ENCODE measurements at regions not wholly inside any gene's neighbourhood (a gene's known extent, or its start where the extent isn't known, plus 50 kb on each side); places are given as distances from the start of the nearest gene placed in this dataset.
A peak's percentile ranks its signal among the peaks of the same experiment; 100 is the strongest.
"Not testable (repeated sequence)": the region's sequence is repeated elsewhere in the genome, so short reads cannot be mapped to it uniquely, and the experiment has no call there.

DNA sequence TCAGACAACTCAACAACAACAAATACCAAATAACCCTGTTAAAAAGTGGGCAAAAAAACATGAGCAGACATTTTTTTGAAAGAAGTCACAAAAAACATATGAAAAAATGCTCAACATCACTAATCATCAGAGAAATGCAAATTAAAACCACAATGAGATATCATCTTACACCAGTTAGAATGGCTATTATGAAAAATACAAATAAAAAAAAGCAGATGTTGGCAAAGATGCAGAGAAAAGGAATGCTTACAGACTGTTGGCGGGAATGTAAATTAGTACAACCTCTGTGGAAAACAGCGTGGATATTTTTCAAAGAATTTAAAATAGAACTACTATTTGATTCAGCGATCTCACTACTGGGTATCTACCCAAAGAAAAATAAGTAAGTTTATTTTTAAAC lies 114.0 kb downstream of the SLC38A4 start:
- DNase-seq: no peak

DNA sequence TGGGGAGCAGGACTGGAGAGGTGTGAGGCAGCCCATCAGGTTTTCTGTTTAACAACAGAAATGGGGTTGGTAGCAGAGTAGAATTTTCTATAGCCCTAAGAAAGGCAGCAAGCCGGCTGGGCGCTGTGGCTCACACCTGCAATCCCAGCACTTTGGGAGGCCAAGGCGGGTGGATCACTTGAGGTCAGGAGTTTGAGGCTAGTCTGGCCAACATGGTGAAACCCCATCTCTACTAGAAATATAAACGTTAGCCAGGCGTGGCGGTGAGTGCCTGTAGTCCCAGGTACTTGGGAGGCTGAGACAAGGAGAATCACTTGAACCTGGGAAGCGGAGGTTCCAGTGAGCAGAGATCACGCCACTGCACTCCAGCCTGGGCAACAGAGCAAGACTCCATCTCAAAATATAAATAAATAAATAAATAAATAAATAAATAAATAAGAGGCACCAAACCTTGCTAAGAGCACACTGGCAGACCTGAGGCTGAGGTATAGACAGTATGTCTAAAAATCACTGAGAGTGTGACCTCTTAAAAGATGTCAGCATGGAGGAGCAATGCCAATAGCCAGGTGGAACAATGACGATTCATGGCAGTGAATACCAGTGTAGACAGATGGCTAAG lies 115.6 kb downstream of the SLC38A4 start:
- DNase-seq: no peak

DNA sequence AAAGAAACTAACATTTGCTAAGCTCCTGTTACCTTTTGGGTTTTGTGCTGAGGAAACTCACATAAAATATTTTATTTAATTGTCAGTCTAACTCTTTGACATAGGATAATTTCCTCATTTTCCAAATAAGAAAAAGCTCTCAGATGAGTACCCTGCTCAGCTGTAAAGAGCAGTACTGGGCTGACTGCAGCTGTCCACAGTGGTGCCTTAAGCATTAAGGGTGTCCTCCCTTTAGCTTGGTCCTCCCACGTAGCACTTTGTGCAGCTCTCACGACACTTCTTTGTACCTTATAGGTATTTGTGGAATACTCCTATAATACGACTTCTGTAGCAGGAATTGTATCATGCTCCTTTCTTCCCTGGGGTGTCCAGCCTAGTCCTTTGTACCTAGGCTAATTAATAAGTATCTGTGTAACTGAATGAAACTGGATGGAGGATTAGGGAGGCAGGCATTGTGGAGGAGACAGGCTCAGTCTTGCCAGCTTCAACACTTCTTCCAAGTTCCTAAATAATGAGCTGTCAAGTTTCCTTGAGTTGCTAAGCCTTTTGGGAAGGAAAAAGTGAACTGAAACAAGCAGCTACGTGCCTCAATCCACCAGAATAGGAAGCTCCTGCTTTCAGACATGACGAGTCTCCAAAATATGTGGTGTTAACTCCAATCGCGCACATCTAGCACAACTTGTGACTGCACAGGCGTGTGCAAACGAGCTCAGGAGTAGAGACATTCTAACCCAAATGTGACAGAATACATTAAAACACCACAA lies 123.0 kb downstream of the SLC38A4 start:
- peak; percentile 32 for DNase-seq

DNA sequence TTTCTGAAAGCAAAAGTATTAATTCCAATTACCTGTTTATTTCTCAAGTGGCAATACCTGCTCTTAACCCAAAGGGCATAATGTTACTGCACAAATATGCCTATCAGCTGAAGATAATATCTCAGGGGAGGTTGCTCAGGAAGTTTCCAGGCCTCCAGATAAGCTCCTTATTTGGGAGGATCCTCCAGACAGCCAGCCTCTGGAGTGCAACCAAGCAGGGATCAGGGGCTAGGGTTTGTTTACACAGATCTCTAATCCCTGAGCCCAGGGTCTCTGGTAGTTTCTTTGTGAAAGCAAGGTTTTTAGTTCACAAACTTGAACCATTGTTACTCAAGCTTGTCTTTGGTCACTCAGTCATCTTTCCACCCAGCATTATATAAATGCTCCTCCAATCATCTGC lies 124.4 kb downstream of the SLC38A4 start:
- DNase-seq: no peak

DNA sequence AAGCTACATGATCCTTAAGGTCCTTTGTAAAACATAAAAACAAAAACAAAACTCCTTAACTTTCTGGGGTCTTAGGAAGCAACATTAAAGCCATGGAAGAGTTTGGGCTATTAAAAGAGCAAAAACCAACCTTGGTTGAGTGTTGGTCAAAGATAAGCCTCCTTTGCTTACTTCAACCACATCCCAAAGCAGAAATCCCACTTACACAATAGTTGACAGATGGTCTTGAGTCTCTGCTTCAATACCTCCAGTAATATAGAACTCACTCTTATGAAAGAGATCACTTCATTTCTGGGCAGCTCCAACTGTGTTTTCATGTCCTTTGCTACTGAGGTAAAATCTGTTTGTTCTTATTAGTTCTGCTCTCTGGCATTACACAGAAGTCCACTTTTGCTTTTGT lies 125.8 kb downstream of the SLC38A4 start:
- no peak for DNase-seq

DNA sequence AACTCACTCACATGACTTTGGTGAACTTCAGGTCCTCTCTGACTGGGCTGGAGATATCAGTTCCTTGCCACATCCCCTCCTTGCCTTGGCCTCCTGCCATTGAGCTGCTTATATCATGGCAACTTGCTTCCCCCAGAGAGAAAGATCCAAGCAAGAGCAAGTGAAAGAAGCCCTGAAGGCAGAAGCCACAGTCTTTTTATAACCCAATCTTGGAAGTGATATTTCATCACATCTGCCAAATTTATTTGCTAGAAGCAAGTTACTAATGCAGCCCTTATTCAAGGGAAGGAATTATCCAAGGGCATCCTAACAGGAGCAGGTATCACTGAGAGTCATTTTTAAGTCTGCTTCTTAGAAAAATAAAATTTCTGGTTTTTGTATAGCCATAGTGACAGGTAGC lies 127.8 kb downstream of the SLC38A4 start:
- DNase-seq: no peak

DNA sequence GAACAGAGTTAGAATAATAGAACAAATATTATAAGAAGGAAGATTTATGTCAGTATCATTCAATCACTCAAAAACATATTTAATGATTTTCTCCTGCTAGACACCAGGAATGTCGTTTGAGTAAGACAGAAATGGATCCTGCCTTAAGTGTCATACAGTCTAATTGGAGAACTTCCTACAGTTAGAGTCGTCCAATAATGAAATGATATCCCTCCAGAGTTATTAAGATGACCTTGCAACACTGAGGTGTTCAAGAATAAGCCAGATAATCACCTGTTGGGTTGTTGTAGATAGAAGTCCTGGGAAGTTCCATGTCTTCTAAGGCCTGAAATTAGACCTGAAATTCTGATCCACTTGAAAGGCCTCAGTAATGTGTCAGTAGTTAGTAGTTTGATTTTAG lies 132.3 kb downstream of the SLC38A4 start:
- no peak for DNase-seq

DNA sequence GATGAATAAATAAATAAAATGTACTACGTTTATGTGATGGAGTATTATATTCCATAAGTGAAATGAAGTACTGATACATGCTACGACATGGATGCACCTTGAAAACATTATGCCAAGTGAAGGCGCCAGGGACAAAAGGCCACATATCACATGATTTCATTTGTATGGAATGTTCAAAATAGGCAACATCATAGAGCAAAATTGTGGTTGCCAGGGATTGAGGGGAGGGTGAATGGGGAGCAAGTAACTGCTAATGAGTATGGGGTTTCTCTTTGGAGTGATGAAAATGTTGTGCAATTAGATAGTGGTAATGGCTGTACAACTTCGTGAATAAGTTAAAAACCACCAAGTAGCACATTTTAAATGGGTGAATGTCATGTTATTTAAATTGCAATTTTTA lies 132.8 kb downstream of the SLC38A4 start:
- DNase-seq: no peak

DNA sequence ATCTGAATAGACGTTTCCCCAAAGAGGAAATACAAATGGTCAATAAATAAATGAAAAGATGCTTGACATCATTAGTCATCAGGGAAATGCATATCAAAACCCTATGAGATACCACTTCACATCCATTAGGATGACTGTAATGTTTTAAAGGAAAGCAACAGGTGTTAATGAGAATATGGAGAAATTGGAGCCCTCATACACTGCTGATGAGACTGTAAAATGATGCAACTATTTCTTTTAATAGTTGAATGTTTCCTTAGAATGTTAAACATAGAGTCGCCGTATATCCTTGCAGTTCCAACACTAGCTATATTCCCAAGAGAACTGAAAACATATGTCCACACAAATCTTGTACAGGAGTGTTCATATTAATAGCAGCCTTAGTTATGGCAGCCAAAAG lies 133.2 kb downstream of the SLC38A4 start:
- no peak for DNase-seq

DNA sequence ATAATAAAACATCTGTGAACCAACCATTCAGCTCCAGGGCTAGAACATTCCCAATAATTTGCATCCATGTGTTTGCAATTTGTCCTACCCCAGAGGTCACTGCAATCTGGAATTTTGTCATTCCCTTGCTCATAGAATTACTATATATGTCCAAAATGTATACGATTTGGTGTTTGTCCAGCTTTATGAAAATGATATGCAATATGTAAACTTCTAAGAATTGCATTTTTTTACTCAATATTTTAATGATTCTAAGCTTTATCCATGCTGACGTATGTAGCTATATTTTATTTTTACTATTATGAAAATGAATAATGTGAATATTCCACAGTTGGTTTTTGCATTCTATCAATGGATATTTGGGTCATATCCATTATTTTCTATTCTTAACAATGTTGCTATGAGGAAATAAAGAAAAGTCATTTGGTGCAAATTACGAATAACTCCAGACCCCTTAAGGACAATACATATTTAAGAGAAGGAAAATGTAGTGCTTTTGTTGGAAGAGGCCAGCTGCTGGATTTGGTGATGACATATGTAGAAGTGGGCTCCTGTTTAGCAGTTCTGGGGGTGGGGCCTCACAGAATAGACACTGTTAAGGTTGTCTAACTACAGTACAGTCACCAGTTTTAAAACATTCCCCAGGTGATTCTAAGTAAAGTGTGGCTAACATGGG lies 139.4 kb downstream of the SLC38A4 start:
- no peak for DNase-seq

DNA sequence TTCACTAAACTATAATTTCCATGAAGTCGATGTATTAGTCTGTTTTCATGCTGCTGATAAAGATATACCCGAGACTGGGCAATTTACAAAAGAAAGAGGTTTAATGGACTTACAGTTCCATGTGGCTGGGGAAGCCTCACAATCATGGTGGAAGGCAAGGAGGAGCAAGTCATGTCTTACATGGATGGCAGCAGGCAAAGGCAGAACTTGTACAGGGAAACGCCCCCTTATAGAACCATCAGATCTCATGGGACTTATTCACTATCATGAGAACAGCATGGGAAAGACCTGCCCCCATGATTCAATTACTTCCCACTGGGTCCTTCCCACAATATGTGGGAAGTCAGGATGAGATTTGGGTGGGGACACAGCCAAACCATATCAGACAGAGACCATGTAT lies 141.6 kb downstream of the SLC38A4 start:
- not testable (repeated sequence) for DNase-seq

DNA sequence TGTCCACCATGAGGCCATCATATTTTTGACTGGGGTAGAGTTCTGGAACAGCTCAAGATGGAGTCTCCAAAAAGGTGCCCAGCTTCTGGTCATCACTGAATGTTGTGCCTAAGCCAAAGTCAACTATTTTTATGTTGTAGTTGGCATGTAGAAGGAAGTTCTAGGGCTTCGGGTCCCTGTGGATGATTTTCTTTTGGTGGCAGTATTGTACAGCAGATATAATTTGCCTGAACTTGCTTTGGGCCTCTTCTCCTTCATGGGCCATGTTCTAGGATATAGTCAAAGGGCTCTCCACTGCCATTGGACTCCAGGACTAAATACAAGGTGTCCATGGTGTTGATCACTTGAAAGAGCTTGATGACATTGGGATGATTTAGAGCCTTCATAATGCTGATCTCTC lies 143.6 kb downstream of the SLC38A4 start:
- DNase-seq: no peak

DNA sequence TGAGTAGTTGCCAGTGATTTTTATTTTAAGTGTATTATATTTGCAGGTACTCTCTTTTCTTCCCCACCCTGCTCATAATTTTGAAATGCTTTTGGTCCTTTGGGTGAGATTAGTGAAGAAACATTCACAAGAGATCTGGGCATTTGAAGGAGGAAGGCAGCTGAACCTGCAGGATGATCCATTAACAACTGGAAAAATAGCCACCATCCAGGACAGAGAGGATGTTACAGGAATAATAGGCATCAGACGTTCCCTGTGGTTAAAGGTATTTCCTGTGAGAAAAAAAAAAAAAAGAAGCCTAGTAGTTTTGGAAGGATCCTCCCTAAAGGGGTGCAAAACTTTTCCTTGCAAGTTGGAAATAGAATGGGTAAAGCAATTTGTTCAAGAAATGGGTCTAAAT lies 145.3 kb downstream of the SLC38A4 start:
- DNase-seq: no peak

DNA sequence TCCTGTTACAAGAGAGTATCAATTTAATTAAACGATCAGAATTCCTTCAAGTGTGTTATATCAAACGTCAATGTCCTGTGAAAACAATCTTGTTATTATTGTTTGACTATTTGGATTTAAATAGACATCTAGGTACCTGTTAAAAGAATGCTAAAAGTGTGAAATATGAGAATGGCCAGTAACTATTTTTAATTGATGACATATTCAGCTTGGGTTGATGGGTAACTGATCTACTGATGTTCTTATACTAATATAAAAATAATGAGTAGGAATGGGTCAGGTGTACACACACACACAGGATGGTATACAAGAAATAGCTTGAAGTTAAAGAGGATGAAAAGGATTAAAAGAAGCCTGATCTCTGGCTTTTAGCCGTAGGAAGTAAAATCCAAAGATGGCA lies 146.0 kb downstream of the SLC38A4 start:
- no peak for DNase-seq

DNA sequence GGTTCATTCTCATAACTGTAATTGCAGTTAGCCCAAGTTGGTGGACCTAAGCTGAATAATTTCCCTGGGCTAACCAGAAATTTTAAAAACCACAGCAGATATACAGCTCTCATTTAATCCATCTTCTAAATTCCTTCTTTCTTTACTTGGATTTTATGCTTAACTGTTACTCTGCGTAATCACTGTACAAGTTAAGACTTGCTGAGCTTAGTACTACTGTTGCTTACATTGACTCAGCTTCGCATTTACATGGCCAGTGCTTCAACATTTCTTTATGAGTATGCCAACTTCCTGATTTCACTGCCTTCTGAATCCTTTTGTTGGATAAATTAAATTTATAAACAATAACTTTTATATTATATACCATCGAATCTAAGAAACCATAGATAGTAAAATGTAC lies 147.4 kb downstream of the SLC38A4 start:
- DNase-seq: no peak

DNA sequence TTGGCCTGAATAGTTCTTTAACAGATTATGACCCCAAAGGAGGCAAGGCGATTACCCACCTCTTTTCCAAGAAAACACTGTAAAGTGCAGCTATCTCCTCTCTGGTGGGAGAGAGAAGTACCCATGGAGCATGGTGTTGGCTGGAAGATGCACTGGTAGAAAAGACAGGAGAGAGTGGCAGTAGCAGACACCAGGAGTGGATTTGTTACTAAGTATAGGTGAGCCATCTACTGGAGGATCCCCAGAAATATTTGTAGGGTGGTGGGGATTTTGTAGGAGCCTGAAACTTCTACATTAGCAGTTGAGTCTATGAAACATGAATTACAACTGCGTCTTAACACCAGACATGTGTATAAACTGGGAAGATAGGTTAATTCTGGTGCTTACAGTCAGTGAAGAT lies 148.0 kb downstream of the SLC38A4 start:
- no peak for DNase-seq

DNA sequence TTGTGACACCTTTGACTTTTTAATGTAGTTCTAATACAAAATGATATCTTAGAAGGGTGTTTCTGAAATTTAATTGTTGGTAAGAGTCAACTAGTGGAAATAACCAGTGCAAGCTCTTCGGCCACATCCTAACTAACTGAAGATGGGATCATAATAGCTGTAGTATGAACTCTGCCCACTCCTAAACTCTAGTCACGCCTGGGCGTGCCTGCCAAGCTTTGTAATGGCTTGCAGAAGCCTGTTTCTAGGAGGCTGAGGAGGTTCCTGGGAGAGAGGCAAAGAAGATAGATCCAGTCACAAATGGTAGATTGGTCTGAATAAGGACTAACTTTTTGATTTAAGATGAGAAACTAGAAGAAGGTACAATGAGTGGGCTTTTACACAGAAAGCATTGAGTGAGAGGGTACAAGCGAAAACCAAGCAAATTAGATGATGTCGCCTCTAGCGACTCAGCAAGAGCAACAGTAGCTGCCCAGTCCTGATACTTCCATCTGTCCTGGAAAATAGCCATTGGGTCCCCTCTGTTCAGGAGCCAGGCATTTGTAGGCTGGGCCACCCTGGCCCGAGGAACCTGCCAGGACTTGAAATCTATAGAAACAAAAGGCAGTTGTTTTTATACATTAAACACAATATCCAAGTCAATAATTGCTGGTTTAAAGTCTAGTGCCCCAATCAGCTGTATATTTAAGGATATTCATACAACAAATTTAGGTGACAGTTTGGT lies 148.8 kb downstream of the SLC38A4 start:
- DNase-seq: no peak

DNA sequence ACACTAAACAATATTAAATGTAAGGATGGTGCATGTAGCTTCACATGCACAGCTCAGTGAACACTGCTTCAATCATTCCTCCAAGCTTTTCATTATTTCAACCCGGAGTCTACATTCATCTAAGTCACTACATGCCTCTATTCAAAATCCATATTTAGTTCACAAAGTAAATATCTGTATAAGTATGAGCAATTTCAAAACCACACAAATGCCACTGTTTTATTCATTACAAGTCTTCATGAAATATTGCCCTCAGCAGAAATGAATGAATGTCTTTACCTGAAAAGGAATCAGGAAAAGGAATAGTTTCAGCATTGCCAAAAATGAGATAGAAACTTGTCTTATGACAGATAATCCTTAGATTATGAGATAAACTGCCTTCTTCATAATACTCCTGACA lies 149.4 kb downstream of the SLC38A4 start:
- no peak for DNase-seq

DNA sequence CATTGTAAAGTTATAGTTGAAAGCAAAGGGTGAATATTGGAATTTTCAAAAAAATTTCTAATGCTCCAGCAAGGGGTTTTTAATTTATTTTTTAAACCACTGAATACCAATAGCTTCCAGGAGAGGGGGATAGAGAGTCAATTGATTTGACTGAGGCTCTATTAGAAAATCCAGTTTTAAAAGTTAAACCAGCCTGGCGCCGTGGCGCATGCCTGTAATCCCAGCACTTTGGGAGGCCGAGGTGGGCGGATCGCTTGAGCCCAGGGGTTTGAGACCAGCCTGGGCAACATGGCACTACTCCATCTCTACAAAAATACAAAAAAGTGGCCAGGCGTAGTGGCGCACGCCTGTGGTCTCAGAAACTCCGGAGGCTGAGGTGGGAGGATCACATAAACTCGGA lies 150.1 kb downstream of the SLC38A4 start:
- DNase-seq: peak; percentile 83

DNA sequence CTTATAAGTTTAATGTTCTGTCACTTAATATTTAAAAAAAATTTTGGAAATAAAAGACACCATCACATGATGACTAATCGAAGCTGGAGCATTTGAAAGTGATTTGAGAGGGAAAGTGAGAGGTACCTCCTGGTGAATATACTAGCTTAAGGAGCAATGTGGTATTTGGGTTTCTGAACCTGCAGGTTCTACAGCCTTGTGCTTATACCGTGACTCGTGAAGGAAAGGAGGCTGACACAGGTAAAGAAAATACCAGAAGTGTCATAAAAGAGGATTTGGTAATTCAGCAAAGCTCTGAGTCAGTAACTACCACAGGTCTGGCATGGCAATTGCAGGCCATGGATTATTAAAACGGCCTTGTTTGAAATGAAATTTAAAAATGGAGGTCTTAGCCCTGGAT lies 151.0 kb downstream of the SLC38A4 start:
- DNase-seq: no peak

DNA sequence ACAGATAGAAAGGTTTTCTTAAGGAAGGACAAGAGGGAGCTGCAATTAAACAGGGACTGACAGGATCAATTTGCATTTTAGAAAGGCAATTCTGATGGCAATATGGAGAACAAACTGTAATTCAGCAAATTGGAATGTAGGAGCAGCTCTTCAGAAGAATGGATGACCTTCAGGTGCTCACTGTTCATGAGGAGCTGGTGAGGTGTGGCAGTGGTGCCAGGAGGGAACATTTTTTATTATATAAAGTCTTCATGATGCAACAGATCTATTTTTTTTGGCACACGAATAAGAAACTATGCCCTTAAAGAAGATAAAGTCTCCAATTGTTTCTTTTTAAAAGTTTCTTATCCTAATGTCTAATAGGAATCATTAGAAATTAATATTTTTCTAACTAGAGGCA lies 151.7 kb downstream of the SLC38A4 start:
- no peak for DNase-seq

DNA sequence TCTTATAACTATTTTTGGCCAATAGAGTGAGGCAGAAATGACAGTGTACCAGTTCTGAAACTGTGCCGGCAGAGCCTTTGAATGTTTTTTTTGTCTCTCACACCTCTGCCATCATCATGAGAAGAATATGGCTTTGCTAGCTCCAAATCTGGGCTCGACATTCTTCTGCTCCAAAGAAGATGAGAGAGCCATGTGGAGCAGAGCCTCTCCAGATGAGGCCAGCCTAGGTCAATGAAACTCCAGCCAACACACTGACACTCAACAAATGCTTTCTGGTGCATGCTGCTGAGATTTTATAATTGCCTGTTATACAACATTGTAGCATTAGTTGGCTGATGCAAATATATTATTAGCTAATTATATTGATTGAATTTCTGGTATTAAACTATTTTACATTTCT lies 154.7 kb downstream of the SLC38A4 start:
- no peak for DNase-seq

DNA sequence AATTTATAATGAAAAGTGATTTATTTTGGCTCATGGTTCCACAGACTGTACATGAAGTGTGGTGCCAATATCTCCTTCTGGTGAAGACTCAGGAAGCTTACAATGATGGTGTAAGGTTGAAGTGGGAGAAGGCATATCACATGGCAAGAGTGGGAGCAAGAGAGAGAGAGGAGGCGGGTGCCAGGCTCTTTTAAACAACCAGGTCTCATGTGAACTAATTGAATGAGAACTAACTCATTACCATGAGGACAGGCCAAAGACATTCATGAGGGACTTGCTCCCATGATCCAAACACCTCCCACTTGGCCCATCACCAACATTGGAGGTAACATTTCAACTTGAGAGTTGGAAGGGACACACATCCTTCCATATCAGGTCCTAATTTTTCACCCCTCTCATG lies 155.2 kb downstream of the SLC38A4 start:
- no peak for DNase-seq

DNA sequence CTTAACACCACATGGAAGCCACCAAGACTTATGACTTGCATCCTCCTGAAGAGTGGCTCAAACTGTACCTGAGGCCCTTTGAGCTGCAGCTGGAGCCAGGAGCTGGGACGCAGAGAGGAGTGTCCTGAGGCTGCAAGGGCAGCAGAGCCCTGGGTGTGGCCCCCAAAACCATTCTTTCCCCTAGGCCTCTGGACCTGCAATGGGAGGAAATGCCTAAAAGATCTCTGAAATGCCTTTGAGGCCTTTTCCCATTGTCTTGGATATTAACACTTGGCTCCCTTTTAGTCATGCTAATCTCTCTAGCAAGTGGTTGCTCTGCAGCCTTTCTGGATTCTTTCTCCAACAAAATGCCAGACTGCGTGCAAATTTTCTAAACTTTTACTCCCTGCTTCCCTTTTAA lies 156.1 kb downstream of the SLC38A4 start:
- DNase-seq: no peak
